GM23338 (cell line): ENCODE measurements at regions not wholly inside any gene's neighbourhood (a gene's known extent, or its start where the extent isn't known, plus 50 kb on each side); places are given as distances from the start of the nearest gene placed in this dataset.

Experiments used
- ATAC-seq: fragments of 200-7000 bp; cut with Tn5 transposase; 3 replicates; pipeline ENCODE4 v1.9.1; 2020
- DNase-seq: peaks from one replicate; pipeline ENCODE4 v3.0.0-alpha.2; 2015; ENCODE audit warnings: low spot score
- H2AFZ ChIP-seq: fragments of 200-600 bp; sonication (generic); 2 replicates; pipeline ENCODE4 v1.8.0; 2016; ENCODE audit warnings: antibody characterized with exemption, mild to moderate bottlenecking, moderate library complexity
- H3F3A ChIP-seq: fragments of 200-600 bp; sonication (generic); replicated peaks from 2 replicates; pipeline ENCODE4 v1.8.0; 2017; ENCODE audit warnings: antibody characterized with exemption, mixed run types, low read depth
- H3K27ac ChIP-seq: fragments of 200-600 bp; sonication (generic); 2 replicates; pipeline ENCODE4 v1.6.1; 2016; ENCODE audit warnings: low read depth
- H3K27me3 ChIP-seq: fragments of 200-600 bp; sonication (generic); 2 replicates; pipeline ENCODE4 v1.8.0; 2016; ENCODE audit warnings: mild to moderate bottlenecking, mixed run types, moderate library complexity; ENCODE audit not compliant: insufficient read depth
- H3K36me3 ChIP-seq: fragments of 200-600 bp; sonication (generic); 2 replicates; pipeline ENCODE4 v1.8.0; 2016; ENCODE audit warnings: mild to moderate bottlenecking; ENCODE audit not compliant: insufficient read depth
- H3K4me1 ChIP-seq: fragments of 200-600 bp; sonication (generic); 2 replicates; pipeline ENCODE4 v1.8.0; 2016; ENCODE audit warnings: mild to moderate bottlenecking, moderate library complexity; ENCODE audit not compliant: insufficient read depth
- H3K4me2 ChIP-seq: fragments of 200-600 bp; sonication (generic); 2 replicates; pipeline ENCODE4 v1.7.1; 2017; ENCODE audit warnings: mixed run types
- H3K4me3 ChIP-seq: fragments of 200-600 bp; sonication (generic); 2 replicates; pipeline ENCODE4 v1.6.1; 2016; ENCODE audit warnings: mixed run types
- H3K79me2 ChIP-seq: fragments of 200-600 bp; sonication (generic); replicated peaks from 2 replicates; pipeline ENCODE4 v1.8.0; 2017; ENCODE audit warnings: mild to moderate bottlenecking; ENCODE audit not compliant: insufficient read depth
- H3K9me2 ChIP-seq: fragments of 200-600 bp; sonication (generic); 2 replicates; pipeline ENCODE4 v1.8.0; 2017; ENCODE audit not compliant: insufficient read depth
- H4K20me1 ChIP-seq: fragments of 200-600 bp; sonication (generic); replicated peaks from 2 replicates; pipeline ENCODE4 v1.8.0; 2017; ENCODE audit warnings: mild to moderate bottlenecking; ENCODE audit not compliant: insufficient read depth
- H3K27ac Mint-ChIP-seq: 2 replicates; pipeline ENCODE4 v1.8.0; 2020; ENCODE audit warnings: inconsistent platforms, mild to moderate bottlenecking, moderate library complexity, mixed read lengths
- H3K27me3 Mint-ChIP-seq: 3 replicates; pipeline ENCODE4 v1.8.0; 2022; ENCODE audit warnings: low read depth, mild to moderate bottlenecking, moderate library complexity, mixed read lengths, inconsistent platforms; ENCODE audit not compliant: insufficient read depth, poor library complexity
- H3K36me3 Mint-ChIP-seq: 3 replicates; pipeline ENCODE4 v1.8.0; 2021; ENCODE audit warnings: low read depth, mild to moderate bottlenecking, inconsistent platforms, moderate library complexity, mixed read lengths
- H3K4me1 Mint-ChIP-seq: 3 replicates; pipeline ENCODE4 v1.8.0; 2020; ENCODE audit warnings: mild to moderate bottlenecking, inconsistent platforms, mixed read lengths
- H3K4me3 Mint-ChIP-seq: 3 replicates; pipeline ENCODE4 v1.8.0; 2021; ENCODE audit warnings: moderate library complexity, mild to moderate bottlenecking, inconsistent platforms, mixed read lengths
- H3K9me3 Mint-ChIP-seq: 3 replicates; pipeline ENCODE4 v1.8.0; 2020; ENCODE audit warnings: moderate library complexity, mild to moderate bottlenecking, inconsistent platforms, mixed read lengths
- CREB1 ChIP-seq: fragments of 250-450 bp; sonication (Bioruptor Pico); IDR thresholded peaks from 2 replicates; pipeline ENCODE4 v1.5.0; 2020; ENCODE audit warnings: low read depth, mild to moderate bottlenecking, moderate library complexity
- EZH2 ChIP-seq: fragments of 200-600 bp; sonication (generic); IDR thresholded peaks from one replicate; pipeline ENCODE4 v1.8.0; 2017; ENCODE audit warnings: antibody characterized with exemption, mild to moderate bottlenecking, low read depth; ENCODE audit not compliant: unreplicated experiment
- EZH2phosphoT487 ChIP-seq: fragments of 200-600 bp; sonication (generic); IDR thresholded peaks from one replicate; pipeline ENCODE4 v1.8.1; 2018; ENCODE audit warnings: antibody characterized with exemption; ENCODE audit not compliant: unreplicated experiment
- JUNB ChIP-seq: IDR thresholded peaks from one replicate; pipeline ENCODE4 v1.6.1; 2016; ENCODE audit warnings: antibody characterized with exemption; ENCODE audit not compliant: unreplicated experiment
- NANOG ChIP-seq: IDR thresholded peaks from 2 replicates; pipeline ENCODE4 v1.6.1; 2016; ENCODE audit warnings: antibody characterized with exemption, borderline replicate concordance
- POLR2AphosphoS5 ChIP-seq: IDR thresholded peaks from 2 replicates; pipeline ENCODE4 v1.6.1; 2016; ENCODE audit warnings: antibody characterized with exemption, low read depth
- STAT1 ChIP-seq: IDR thresholded peaks from one replicate; pipeline ENCODE4 v1.6.1; 2016; ENCODE audit warnings: antibody characterized with exemption; ENCODE audit not compliant: unreplicated experiment
- ZNF114 ChIP-seq: fragments of 250-450 bp; sonication (Bioruptor Pico); IDR thresholded peaks from 2 replicates; pipeline ENCODE4 v1.5.0; 2020; ENCODE audit warnings: mild to moderate bottlenecking, moderate library complexity
- ZNF331 ChIP-seq: fragments of 250-450 bp; sonication (Bioruptor Pico); IDR thresholded peaks from 2 replicates; pipeline ENCODE4 v1.5.0; 2020; ENCODE audit warnings: low read depth, mild to moderate bottlenecking, moderate library complexity
- TF ChIP-seq, protein P1 (sequence below), 2 experiments: fragments of 200-600 bp in 1 of 2; sonication (generic) in 1 of 2; conservative IDR thresholded peaks; 2 replicates each; pipeline versions ENCODE4 v1.5.1 to v1.6.1; 2016 to 2017; ENCODE audit warnings: antibody characterized with exemption in 2 of 2, low read depth in 2 of 2, mild to moderate bottlenecking in 2 of 2, moderate library complexity in 1 of 2
- TF ChIP-seq, protein P2 (sequence below): fragments of 250-450 bp; sonication (Bioruptor Pico); IDR thresholded peaks from 2 replicates; pipeline ENCODE4 v1.5.0; 2020; ENCODE audit warnings: mild to moderate bottlenecking, moderate library complexity
- TF ChIP-seq, protein P3 (sequence below): IDR thresholded peaks from one replicate; pipeline ENCODE4 v1.6.1; 2018; ENCODE audit warnings: antibody characterized with exemption; ENCODE audit not compliant: unreplicated experiment

DNA sequence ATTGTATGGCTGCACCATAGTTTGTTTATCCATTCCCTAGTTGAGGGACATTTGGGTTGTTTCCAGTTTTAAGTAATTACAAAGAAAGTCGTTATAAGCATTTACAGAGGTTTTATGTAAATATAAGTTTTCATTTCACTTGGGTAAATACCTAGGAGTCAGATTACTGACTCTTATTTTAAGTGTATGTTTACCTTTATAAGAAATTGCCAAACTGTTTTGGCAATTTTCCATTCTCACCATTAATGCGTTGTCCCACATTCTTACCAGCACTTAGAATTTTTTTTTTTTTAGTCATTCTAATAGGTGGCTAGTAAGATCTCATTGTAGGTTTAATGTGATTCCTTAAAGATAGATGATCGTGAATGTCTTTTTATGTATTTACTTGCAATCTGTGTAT, 121.5 kb upstream of the NR3C2 start:
- no peaks in the 10 kb centered on the region for H3K4me1 ChIP-seq
- H3K4me1 Mint-ChIP-seq = no peaks in the 10 kb centered on the region
- H3K4me2 ChIP-seq = no peak overlapping the region
- no peak for ATAC-seq
- H2AFZ ChIP-seq = no peak overlapping the region
- no peaks in the 10 kb centered on the region for H3K79me2 ChIP-seq
- H3K9me3 Mint-ChIP-seq = no peaks in the 10 kb centered on the region
- no peaks in the 10 kb centered on the region for H3F3A ChIP-seq
- DNase-seq = no peak
- H3K27ac Mint-ChIP-seq = no peak overlapping the region
- no peak overlapping the region for H3K4me3 ChIP-seq
- no peak overlapping the region for H3K27ac ChIP-seq
- H3K9me2 ChIP-seq = no peaks in the 10 kb centered on the region
- H3K27me3 Mint-ChIP-seq = no peaks in the 10 kb centered on the region
- H3K36me3 ChIP-seq = no peaks in the 10 kb centered on the region
- no peaks in the 10 kb centered on the region for H3K27me3 ChIP-seq
- TF ChIP-seq ZNF114 (CRISPR knock-in tag) (no peak), CREB1 (no peak), EZH2phosphoT487 (no peak), POLR2AphosphoS5 (no peak), JUNB (no peak), ZNF331 (CRISPR knock-in tag) (no peak), NANOG (no peak), EZH2 (no peak), STAT1 (no peak)
- TF ChIP-seq, protein P1, sequence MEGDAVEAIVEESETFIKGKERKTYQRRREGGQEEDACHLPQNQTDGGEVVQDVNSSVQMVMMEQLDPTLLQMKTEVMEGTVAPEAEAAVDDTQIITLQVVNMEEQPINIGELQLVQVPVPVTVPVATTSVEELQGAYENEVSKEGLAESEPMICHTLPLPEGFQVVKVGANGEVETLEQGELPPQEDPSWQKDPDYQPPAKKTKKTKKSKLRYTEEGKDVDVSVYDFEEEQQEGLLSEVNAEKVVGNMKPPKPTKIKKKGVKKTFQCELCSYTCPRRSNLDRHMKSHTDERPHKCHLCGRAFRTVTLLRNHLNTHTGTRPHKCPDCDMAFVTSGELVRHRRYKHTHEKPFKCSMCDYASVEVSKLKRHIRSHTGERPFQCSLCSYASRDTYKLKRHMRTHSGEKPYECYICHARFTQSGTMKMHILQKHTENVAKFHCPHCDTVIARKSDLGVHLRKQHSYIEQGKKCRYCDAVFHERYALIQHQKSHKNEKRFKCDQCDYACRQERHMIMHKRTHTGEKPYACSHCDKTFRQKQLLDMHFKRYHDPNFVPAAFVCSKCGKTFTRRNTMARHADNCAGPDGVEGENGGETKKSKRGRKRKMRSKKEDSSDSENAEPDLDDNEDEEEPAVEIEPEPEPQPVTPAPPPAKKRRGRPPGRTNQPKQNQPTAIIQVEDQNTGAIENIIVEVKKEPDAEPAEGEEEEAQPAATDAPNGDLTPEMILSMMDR (conservative IDR thresholded peaks at IDR 0.05; ENCODE audit: low read depth in 2 of 2) = no peak
- TF ChIP-seq, protein P2, sequence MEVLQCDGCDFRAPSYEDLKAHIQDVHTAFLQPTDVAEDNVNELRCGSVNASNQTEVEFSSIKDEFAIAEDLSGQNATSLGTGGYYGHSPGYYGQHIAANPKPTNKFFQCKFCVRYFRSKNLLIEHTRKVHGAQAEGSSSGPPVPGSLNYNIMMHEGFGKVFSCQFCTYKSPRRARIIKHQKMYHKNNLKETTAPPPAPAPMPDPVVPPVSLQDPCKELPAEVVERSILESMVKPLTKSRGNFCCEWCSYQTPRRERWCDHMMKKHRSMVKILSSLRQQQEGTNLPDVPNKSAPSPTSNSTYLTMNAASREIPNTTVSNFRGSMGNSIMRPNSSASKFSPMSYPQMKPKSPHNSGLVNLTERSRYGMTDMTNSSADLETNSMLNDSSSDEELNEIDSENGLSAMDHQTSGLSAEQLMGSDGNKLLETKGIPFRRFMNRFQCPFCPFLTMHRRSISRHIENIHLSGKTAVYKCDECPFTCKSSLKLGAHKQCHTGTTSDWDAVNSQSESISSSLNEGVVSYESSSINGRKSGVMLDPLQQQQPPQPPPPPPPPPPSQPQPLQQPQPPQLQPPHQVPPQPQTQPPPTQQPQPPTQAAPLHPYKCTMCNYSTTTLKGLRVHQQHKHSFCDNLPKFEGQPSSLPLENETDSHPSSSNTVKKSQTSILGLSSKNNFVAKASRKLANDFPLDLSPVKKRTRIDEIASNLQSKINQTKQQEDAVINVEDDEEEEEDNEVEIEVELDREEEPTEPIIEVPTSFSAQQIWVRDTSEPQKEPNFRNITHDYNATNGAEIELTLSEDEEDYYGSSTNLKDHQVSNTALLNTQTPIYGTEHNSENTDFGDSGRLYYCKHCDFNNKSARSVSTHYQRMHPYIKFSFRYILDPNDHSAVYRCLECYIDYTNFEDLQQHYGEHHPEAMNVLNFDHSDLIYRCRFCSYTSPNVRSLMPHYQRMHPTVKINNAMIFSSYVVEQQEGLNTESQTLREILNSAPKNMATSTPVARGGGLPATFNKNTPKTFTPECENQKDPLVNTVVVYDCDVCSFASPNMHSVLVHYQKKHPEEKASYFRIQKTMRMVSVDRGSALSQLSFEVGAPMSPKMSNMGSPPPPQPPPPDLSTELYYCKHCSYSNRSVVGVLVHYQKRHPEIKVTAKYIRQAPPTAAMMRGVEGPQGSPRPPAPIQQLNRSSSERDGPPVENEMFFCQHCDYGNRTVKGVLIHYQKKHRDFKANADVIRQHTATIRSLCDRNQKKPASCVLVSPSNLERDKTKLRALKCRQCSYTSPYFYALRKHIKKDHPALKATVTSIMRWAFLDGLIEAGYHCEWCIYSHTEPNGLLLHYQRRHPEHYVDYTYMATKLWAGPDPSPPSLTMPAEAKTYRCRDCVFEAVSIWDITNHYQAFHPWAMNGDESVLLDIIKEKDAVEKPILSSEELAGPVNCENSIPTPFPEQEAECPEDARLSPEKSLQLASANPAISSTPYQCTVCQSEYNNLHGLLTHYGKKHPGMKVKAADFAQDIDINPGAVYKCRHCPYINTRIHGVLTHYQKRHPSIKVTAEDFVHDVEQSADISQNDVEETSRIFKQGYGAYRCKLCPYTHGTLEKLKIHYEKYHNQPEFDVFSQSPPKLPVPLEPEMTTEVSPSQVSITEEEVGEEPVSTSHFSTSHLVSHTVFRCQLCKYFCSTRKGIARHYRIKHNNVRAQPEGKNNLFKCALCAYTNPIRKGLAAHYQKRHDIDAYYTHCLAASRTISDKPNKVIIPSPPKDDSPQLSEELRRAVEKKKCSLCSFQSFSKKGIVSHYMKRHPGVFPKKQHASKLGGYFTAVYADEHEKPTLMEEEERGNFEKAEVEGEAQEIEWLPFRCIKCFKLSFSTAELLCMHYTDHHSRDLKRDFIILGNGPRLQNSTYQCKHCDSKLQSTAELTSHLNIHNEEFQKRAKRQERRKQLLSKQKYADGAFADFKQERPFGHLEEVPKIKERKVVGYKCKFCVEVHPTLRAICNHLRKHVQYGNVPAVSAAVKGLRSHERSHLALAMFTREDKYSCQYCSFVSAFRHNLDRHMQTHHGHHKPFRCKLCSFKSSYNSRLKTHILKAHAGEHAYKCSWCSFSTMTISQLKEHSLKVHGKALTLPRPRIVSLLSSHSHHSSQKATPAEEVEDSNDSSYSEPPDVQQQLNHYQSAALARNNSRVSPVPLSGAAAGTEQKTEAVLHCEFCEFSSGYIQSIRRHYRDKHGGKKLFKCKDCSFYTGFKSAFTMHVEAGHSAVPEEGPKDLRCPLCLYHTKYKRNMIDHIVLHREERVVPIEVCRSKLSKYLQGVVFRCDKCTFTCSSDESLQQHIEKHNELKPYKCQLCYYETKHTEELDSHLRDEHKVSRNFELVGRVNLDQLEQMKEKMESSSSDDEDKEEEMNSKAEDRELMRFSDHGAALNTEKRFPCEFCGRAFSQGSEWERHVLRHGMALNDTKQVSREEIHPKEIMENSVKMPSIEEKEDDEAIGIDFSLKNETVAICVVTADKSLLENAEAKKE (CRISPR knock-in tag) = no peak
- TF ChIP-seq, protein P3, sequence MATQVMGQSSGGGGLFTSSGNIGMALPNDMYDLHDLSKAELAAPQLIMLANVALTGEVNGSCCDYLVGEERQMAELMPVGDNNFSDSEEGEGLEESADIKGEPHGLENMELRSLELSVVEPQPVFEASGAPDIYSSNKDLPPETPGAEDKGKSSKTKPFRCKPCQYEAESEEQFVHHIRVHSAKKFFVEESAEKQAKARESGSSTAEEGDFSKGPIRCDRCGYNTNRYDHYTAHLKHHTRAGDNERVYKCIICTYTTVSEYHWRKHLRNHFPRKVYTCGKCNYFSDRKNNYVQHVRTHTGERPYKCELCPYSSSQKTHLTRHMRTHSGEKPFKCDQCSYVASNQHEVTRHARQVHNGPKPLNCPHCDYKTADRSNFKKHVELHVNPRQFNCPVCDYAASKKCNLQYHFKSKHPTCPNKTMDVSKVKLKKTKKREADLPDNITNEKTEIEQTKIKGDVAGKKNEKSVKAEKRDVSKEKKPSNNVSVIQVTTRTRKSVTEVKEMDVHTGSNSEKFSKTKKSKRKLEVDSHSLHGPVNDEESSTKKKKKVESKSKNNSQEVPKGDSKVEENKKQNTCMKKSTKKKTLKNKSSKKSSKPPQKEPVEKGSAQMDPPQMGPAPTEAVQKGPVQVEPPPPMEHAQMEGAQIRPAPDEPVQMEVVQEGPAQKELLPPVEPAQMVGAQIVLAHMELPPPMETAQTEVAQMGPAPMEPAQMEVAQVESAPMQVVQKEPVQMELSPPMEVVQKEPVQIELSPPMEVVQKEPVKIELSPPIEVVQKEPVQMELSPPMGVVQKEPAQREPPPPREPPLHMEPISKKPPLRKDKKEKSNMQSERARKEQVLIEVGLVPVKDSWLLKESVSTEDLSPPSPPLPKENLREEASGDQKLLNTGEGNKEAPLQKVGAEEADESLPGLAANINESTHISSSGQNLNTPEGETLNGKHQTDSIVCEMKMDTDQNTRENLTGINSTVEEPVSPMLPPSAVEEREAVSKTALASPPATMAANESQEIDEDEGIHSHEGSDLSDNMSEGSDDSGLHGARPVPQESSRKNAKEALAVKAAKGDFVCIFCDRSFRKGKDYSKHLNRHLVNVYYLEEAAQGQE = no peak
- H3K4me3 Mint-ChIP-seq = no peak overlapping the region
- H3K36me3 Mint-ChIP-seq = no peaks in the 10 kb centered on the region
- no peaks in the 10 kb centered on the region for H4K20me1 ChIP-seq
